Nephron progenitor cell (in vitro differentiated cells): ENCODE measurements at regions not wholly inside any gene's neighbourhood (a gene's known extent, or its start where the extent isn't known, plus 50 kb on each side); places are given as distances from the start of the nearest gene placed in this dataset.

Experiments
- DNase-seq: peaks from one replicate; pipeline ENCODE4 v3.0.0; 2021
- H3K27ac Mint-ChIP-seq: 2 replicates; pipeline ENCODE4 v1.8.0; 2021; ENCODE audit warnings: mild to moderate bottlenecking, moderate library complexity, mixed read lengths
- H3K27me3 Mint-ChIP-seq: 2 replicates; pipeline ENCODE4 v1.8.0; 2021; ENCODE audit warnings: mild to moderate bottlenecking, low read depth, mixed read lengths; ENCODE audit not compliant: poor library complexity
- H3K36me3 Mint-ChIP-seq: 2 replicates; pipeline ENCODE4 v1.8.0; 2021; ENCODE audit warnings: low read depth, mixed read lengths
- H3K4me1 Mint-ChIP-seq: 2 replicates; pipeline ENCODE4 v1.8.0; 2021; ENCODE audit warnings: mixed read lengths
- H3K4me3 Mint-ChIP-seq: 2 replicates; pipeline ENCODE4 v1.8.0; 2021; ENCODE audit warnings: mild to moderate bottlenecking, moderate library complexity, mixed read lengths
- H3K9me3 Mint-ChIP-seq: 2 replicates; pipeline ENCODE4 v1.8.0; 2021; ENCODE audit warnings: mild to moderate bottlenecking, moderate library complexity, mixed read lengths
- CTCF ChIP-seq: fragments of 200-600 bp; sonication (generic); IDR thresholded peaks from 2 replicates; pipeline ENCODE4 v1.5.0; 2021; ENCODE audit warnings: antibody characterized with exemption

GRCh38 chr2:57075226-57075625, 891.4 kb downstream of the CCDC85A start:
- DNase-seq, result no peak
- TF ChIP-seq CTCF, result no peak
- Mint-ChIP-seq H3K36me3 (no peaks in the 10 kb centered on the region), H3K27ac (no peak overlapping the region), H3K27me3 (peaks cover 2% of the 10 kb centered on the region), H3K9me3 (no peaks in the 10 kb centered on the region), H3K4me1 (peaks cover 11% of the 10 kb centered on the region), H3K4me3 (no peak overlapping the region)

- Mint-ChIP-seq H3K27me3 (peaks cover 6% of the 10 kb centered on the region), H3K36me3 (no peaks in the 10 kb centered on the region), H3K27ac (no peak overlapping the region), H3K4me3 (no peak overlapping the region), H3K9me3 (peaks cover 6% of the 10 kb centered on the region), H3K4me1 (peaks cover 5% of the 10 kb centered on the region)
- TF ChIP-seq CTCF, result no peak
- no peak for DNase-seq
Observed at GRCh38 chr2:57080035-57080434, 896.2 kb downstream of the CCDC85A start.

- Mint-ChIP-seq H3K27me3 (peaks cover 6% of the 10 kb centered on the region), H3K27ac (no peak overlapping the region), H3K9me3 (peaks cover 10% of the 10 kb centered on the region), H3K36me3 (no peaks in the 10 kb centered on the region), H3K4me1 (no peaks in the 10 kb centered on the region), H3K4me3 (no peak overlapping the region)
- DNase-seq, result no peak
- TF ChIP-seq CTCF, result no peak
Observed at GRCh38 chr2:57084697-57085281, 901.0 kb downstream of the CCDC85A start.

GRCh38 chr2:57093020-57093419, 909.2 kb downstream of the CCDC85A start:
- H3K4me3 Mint-ChIP-seq, result no peak overlapping the region
- H3K4me1 Mint-ChIP-seq, result no peaks in the 10 kb centered on the region
- DNase-seq, result no peak
- H3K36me3 Mint-ChIP-seq, result no peaks in the 10 kb centered on the region
- TF ChIP-seq CTCF, result no peak
- no peak overlapping the region for H3K27ac Mint-ChIP-seq
- no peaks in the 10 kb centered on the region for H3K27me3 Mint-ChIP-seq
- peaks cover 27% of the 10 kb centered on the region for H3K9me3 Mint-ChIP-seq

- TF ChIP-seq CTCF, result no peak
- peaks cover 40% of the 10 kb centered on the region for H3K9me3 Mint-ChIP-seq
- no peak for DNase-seq
- H3K36me3 Mint-ChIP-seq, result no peaks in the 10 kb centered on the region
- peaks cover 4% of the 10 kb centered on the region for H3K4me1 Mint-ChIP-seq
- H3K27ac Mint-ChIP-seq, result no peak overlapping the region
- no peak overlapping the region for H3K4me3 Mint-ChIP-seq
- H3K27me3 Mint-ChIP-seq, result peaks cover 2% of the 10 kb centered on the region
Observed at GRCh38 chr2:57097855-57098254, 914.1 kb downstream of the CCDC85A start.

GRCh38 chr2:57100436-57100835, 916.6 kb downstream of the CCDC85A start:
- no peak for TF ChIP-seq CTCF
- Mint-ChIP-seq H3K27ac (no peak overlapping the region), H3K36me3 (no peaks in the 10 kb centered on the region), H3K27me3 (peaks cover 2% of the 10 kb centered on the region), H3K9me3 (peaks cover 30% of the 10 kb centered on the region), H3K4me1 (peaks cover 11% of the 10 kb centered on the region), H3K4me3 (no peak overlapping the region)
- no peak for DNase-seq
